ENCODE measurements at regions not wholly inside any gene's neighbourhood (a gene's known extent, or its start where the extent isn't known, plus 50 kb on each side); places are given as distances from the start of the nearest gene placed in this dataset.

DNA sequence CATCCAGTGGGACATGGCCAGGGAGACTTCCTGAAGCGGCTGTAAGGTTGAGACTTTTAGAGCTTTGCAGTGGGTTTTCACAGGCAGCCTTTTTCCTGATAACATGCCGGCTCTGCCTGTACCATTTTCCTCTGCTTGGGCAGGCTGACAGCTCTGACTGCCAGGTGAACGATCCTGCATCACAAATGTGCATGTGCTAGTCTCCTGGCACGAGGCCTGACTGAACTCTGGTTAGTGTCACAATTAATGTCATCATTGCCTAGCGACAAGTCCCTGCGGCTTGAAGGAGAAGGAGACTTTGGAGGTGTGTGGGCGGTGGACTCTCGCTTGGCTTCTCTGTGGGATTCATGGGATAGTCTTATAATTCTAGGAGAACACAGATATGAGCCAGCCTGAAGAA lies 783.6 kb upstream of the TSPY4 start:
- H3K9ac ChIP-seq (replicated peaks; ENCODE audit: extremely low read depth, insufficient read depth, low read length), result no peak overlapping the region
- no peaks in the 10 kb centered on the region for H3K36me3 ChIP-seq (ENCODE audit: control insufficient read depth in 2 of 2, extremely low read depth in 1 of 2, insufficient read depth in 2 of 2, low read length in 2 of 2)
- H3K4me2 ChIP-seq (ENCODE audit: insufficient read depth, low read length), result no peak overlapping the region
- no TSS peak for BruUV-seq (replicated peaks)
- DNase-seq (ENCODE audit: low read depth, low spot score), result no peak
- H3K4me3 ChIP-seq (replicated peaks in 1 of 3; ENCODE audit: insufficient read depth in 1 of 3, low read depth in 1 of 3, low read length in 3 of 3), result no peak overlapping the region
- no peaks in the 10 kb centered on the region for H3K9me1 ChIP-seq (replicated peaks; ENCODE audit: control insufficient read depth, extremely low read depth, insufficient read depth, low read length)
- POLR2A ChIA-PET, result no interaction called here
- no peak for FAIRE-seq
- no peak overlapping the region for H3K27ac ChIP-seq (ENCODE audit: insufficient read depth, low read depth, low read length)
- H3K27me3 ChIP-seq (ENCODE audit: control insufficient read depth in 2 of 2, insufficient read depth in 2 of 2, low read length in 2 of 2), result no peaks in the 10 kb centered on the region
- TF ChIP-seq POLR2A (IDR thresholded peaks at IDR 0.05; ENCODE audit: low read depth, low read length) (no peak), GATA2 (IDR thresholded peaks at IDR 0.05; ENCODE audit: insufficient read depth, insufficient read length, low read depth, low read length) (no peak), JUN (IDR thresholded peaks at IDR 0.05; ENCODE audit: borderline replicate concordance, insufficient read depth, insufficient read length, low read depth) (no peak), FOS (IDR thresholded peaks at IDR 0.05; ENCODE audit: borderline replicate concordance, insufficient read depth, low read length) (no peak), EZH2 (IDR thresholded peaks at IDR 0.05; ENCODE audit: borderline replicate concordance, low read depth, low read length, severe bottlenecking) (no peak), POLR2AphosphoS5 (IDR thresholded peaks at IDR 0.05; ENCODE audit: insufficient read depth, low read depth, low read length) (no peak), MYC (IDR thresholded peaks at IDR 0.05; ENCODE audit: low read depth, low read length) (no peak)
- TF ChIP-seq, protein P1, sequence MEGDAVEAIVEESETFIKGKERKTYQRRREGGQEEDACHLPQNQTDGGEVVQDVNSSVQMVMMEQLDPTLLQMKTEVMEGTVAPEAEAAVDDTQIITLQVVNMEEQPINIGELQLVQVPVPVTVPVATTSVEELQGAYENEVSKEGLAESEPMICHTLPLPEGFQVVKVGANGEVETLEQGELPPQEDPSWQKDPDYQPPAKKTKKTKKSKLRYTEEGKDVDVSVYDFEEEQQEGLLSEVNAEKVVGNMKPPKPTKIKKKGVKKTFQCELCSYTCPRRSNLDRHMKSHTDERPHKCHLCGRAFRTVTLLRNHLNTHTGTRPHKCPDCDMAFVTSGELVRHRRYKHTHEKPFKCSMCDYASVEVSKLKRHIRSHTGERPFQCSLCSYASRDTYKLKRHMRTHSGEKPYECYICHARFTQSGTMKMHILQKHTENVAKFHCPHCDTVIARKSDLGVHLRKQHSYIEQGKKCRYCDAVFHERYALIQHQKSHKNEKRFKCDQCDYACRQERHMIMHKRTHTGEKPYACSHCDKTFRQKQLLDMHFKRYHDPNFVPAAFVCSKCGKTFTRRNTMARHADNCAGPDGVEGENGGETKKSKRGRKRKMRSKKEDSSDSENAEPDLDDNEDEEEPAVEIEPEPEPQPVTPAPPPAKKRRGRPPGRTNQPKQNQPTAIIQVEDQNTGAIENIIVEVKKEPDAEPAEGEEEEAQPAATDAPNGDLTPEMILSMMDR (IDR thresholded peaks at IDR 0.05; ENCODE audit: extremely low read depth in 1 of 2, insufficient read depth in 1 of 2, low read depth in 1 of 2, low read length in 2 of 2), result no peak
- TF ChIP-seq, protein P2, sequence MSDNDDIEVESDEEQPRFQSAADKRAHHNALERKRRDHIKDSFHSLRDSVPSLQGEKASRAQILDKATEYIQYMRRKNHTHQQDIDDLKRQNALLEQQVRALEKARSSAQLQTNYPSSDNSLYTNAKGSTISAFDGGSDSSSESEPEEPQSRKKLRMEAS (IDR thresholded peaks at IDR 0.05; ENCODE audit: insufficient read depth, insufficient read length), result no peak
- CTCF ChIA-PET, result no interaction called here
- H3K79me2 ChIP-seq (ENCODE audit: control insufficient read depth, insufficient read depth, low read length), result no peaks in the 10 kb centered on the region
- dilution Hi-C loops (cut with MboI; ENCODE audit: extremely low pct_ligation_motif_present, low sequenced_read_pairs), result no loop called here
- no peaks in the 10 kb centered on the region for H3K4me1 ChIP-seq (ENCODE audit: control insufficient read depth, extremely low read depth, insufficient read depth, low read length)
- H2AFZ ChIP-seq (ENCODE audit: low read depth, low read length), result no peak overlapping the region
- H4K20me1 ChIP-seq (replicated peaks; ENCODE audit: control insufficient read depth, extremely low read depth, insufficient read depth, low read length), result no peaks in the 10 kb centered on the region
- intact Hi-C loops (cut with micrococcal nuclease), result no loop called here
- no peaks in the 10 kb centered on the region for H3K9me3 ChIP-seq (replicated peaks; ENCODE audit: control insufficient read depth, insufficient read depth, low read length)

Measured in endothelial cell of umbilical vein (primary cell).